ENCODE measurements at regions not wholly inside any gene's neighbourhood (a gene's known extent, or its start where the extent isn't known, plus 50 kb on each side); places are given as distances from the start of the nearest gene placed in this dataset.
"Not testable (repeated sequence)": the region's sequence is repeated elsewhere in the genome, so short reads cannot be mapped to it uniquely, and the experiment has no call there.

- no peak for DNase-seq (ENCODE audit: low spot score)
Observed at GRCh38 chr3:81995329-81995728, 233.9 kb upstream of the GBE1 start.

GRCh38 chr3:81989758-81990157 lies 228.3 kb upstream of the GBE1 start:
- no peak for DNase-seq (ENCODE audit: low spot score)
- no peak for FAIRE-seq

More at GRCh38 chr3:81995329-81995728, 233.9 kb upstream of the GBE1 start:
- no peak for FAIRE-seq

GRCh38 chr3:81989274-81989673 lies 227.8 kb upstream of the GBE1 start:
- no peak for DNase-seq (ENCODE audit: low spot score)
- FAIRE-seq = no peak

- not testable (repeated sequence) for FAIRE-seq
Observed at GRCh38 chr3:81987412-81987811, 226.0 kb upstream of the GBE1 start.

GRCh38 chr3:81985996-81986723 lies 224.7 kb upstream of the GBE1 start:
- FAIRE-seq (no peak), DNase-seq (ENCODE audit: low spot score) (no peak)

More at GRCh38 chr3:81987412-81987811, 226.0 kb upstream of the GBE1 start:
- DNase-seq (ENCODE audit: low spot score) = not testable (repeated sequence)

GRCh38 chr3:81983382-81983781 lies 221.9 kb upstream of the GBE1 start:
- DNase-seq (ENCODE audit: low spot score) = no peak

GRCh38 chr3:81980596-81981494 lies 219.4 kb upstream of the GBE1 start:
- FAIRE-seq = no peak

More at GRCh38 chr3:81983382-81983781, 221.9 kb upstream of the GBE1 start:
- no peak for FAIRE-seq

GRCh38 chr3:81974751-81975150 lies 213.3 kb upstream of the GBE1 start:
- FAIRE-seq = no peak
- no peak for DNase-seq (ENCODE audit: low spot score)

More at GRCh38 chr3:81980596-81981494, 219.4 kb upstream of the GBE1 start:
- DNase-seq (ENCODE audit: low spot score) = no peak

- DNase-seq (ENCODE audit: low spot score) (no peak), FAIRE-seq (no peak)
Observed at GRCh38 chr3:81968658-81969057, 207.2 kb upstream of the GBE1 start.

- no peak for DNase-seq (ENCODE audit: low spot score)
- no peak for FAIRE-seq
Observed at GRCh38 chr3:81967393-81967792, 205.9 kb upstream of the GBE1 start.

- no peak for FAIRE-seq
Observed at GRCh38 chr3:81965696-81966095, 204.3 kb upstream of the GBE1 start.

GRCh38 chr3:81962396-81962795 lies 201.0 kb upstream of the GBE1 start:
- no peak for DNase-seq (ENCODE audit: low spot score)
- FAIRE-seq = no peak

More at GRCh38 chr3:81965696-81966095, 204.3 kb upstream of the GBE1 start:
- DNase-seq (ENCODE audit: low spot score) = no peak

- no peak for FAIRE-seq
- DNase-seq (ENCODE audit: low spot score) = no peak
Observed at GRCh38 chr3:81958972-81959640, 197.7 kb upstream of the GBE1 start.

GRCh38 chr3:81955878-81956277 lies 194.4 kb upstream of the GBE1 start:
- no peak for DNase-seq (ENCODE audit: low spot score)
- no peak for FAIRE-seq

GRCh38 chr3:81953111-81953510 lies 191.7 kb upstream of the GBE1 start:
- no peak for FAIRE-seq
- DNase-seq (ENCODE audit: low spot score) = no peak

GRCh38 chr3:81952141-81952540 lies 190.7 kb upstream of the GBE1 start:
- no peak for FAIRE-seq
- DNase-seq (ENCODE audit: low spot score) = no peak

GRCh38 chr3:81951636-81952035 lies 190.2 kb upstream of the GBE1 start:
- DNase-seq (ENCODE audit: low spot score) (no peak), FAIRE-seq (no peak)

GRCh38 chr3:81951106-81951505 lies 189.7 kb upstream of the GBE1 start:
- no peak for DNase-seq (ENCODE audit: low spot score)
- no peak for FAIRE-seq

GRCh38 chr3:81947359-81947758 lies 185.9 kb upstream of the GBE1 start:
- FAIRE-seq = no peak
- DNase-seq (ENCODE audit: low spot score) = no peak

GRCh38 chr3:81938681-81939080 lies 177.2 kb upstream of the GBE1 start:
- FAIRE-seq = no peak
- DNase-seq (ENCODE audit: low spot score) = no peak

GRCh38 chr3:81936817-81937216 lies 175.4 kb upstream of the GBE1 start:
- DNase-seq (ENCODE audit: low spot score) (no peak), FAIRE-seq (peak; percentile 23)

- no peak for DNase-seq (ENCODE audit: low spot score)
- no peak for FAIRE-seq
Observed at GRCh38 chr3:81932681-81933080, 171.2 kb upstream of the GBE1 start.
